ENCODE measurements at regions not wholly inside any gene's neighbourhood (a gene's known extent, or its start where the extent isn't known, plus 50 kb on each side); places are given as distances from the start of the nearest gene placed in this dataset.
"Not testable (repeated sequence)": the region's sequence is repeated elsewhere in the genome, so short reads cannot be mapped to it uniquely, and the experiment has no call there.

GRCh38 chr13:24931450-24932251 lies 164.3 kb upstream of the PABPC3 start:
- Mint-ChIP-seq H3K9me3 (ENCODE audit: unreplicated experiment) (peaks cover 12% of the 10 kb centered on the region), H3K36me3 (ENCODE audit: insufficient read depth, unreplicated experiment) (no peaks in the 10 kb centered on the region), H3K27me3 (ENCODE audit: insufficient read depth, unreplicated experiment) (no peaks in the 10 kb centered on the region), H3K4me1 (ENCODE audit: low read depth, unreplicated experiment) (peaks cover 17% of the 10 kb centered on the region), H3K4me3 (ENCODE audit: unreplicated experiment) (no peak overlapping the region), H3K27ac (ENCODE audit: unreplicated experiment) (no peak overlapping the region)
- H3K4me1 ChIP-seq, result peaks cover 17% of the 10 kb centered on the region; the same call in 1 of the 2 replicates
- H3K4me3 ChIP-seq (ENCODE audit: low read depth, low read length), result no peak overlapping the region
- H3K36me3 ChIP-seq (ENCODE audit: control insufficient read depth, insufficient read depth, low read length), result no peaks in the 10 kb centered on the region
- H3K27me3 ChIP-seq (replicated peaks; ENCODE audit: control insufficient read depth, insufficient read depth, low read length), result no peaks in the 10 kb centered on the region
- POLR2A ChIA-PET, result no interaction called here
- no peak for TF ChIP-seq CTCF (IDR thresholded peaks at IDR 0.05; ENCODE audit: insufficient read depth in 1 of 2, low read depth in 1 of 2, low read length in 1 of 2, severe bottlenecking in 1 of 2, unreplicated experiment in 1 of 2)
- no peaks in the 10 kb centered on the region for H3K9me3 ChIP-seq
- intact Hi-C loops (cut with micrococcal nuclease; ENCODE audit: unreplicated experiment), result no loop called here
- CTCF ChIA-PET, result no interaction called here
- DNase-seq, result no peak
- no TSS peak for BruUV-seq (replicated peaks)

- DNase-seq, result peak in 1 of 2 experiments; percentile 22
- peaks cover 15% of the 10 kb centered on the region; the same call in 1 of the 2 replicates for H3K4me1 ChIP-seq
- BruUV-seq (replicated peaks); H3K27me3 ChIP-seq (replicated peaks; ENCODE audit: control insufficient read depth, insufficient read depth, low read length); H3K4me3 Mint-ChIP-seq (ENCODE audit: unreplicated experiment); H3K36me3 ChIP-seq (ENCODE audit: control insufficient read depth, insufficient read depth, low read length); H3K36me3 Mint-ChIP-seq (ENCODE audit: insufficient read depth, unreplicated experiment); H3K4me3 ChIP-seq (ENCODE audit: low read depth, low read length); POLR2A ChIA-PET; H3K9me3 ChIP-seq; H3K27me3 Mint-ChIP-seq (ENCODE audit: insufficient read depth, unreplicated experiment); intact Hi-C loops (cut with micrococcal nuclease; ENCODE audit: unreplicated experiment): not testable (repeated sequence)
- Mint-ChIP-seq H3K9me3 (ENCODE audit: unreplicated experiment) (peaks cover 12% of the 10 kb centered on the region), H3K27ac (ENCODE audit: unreplicated experiment) (peak overlapping the region; percentile 35), H3K4me1 (ENCODE audit: low read depth, unreplicated experiment) (peaks cover 17% of the 10 kb centered on the region)
- CTCF ChIA-PET, result interaction anchor here (0.6 kb wide), 1 partner anchor 13 kb away, joined by 3 read pairs; no protein-coding TSS in a partner anchor
Observed at GRCh38 chr13:24933106-24934023, 162.6 kb upstream of the PABPC3 start.

- BruUV-seq (replicated peaks); H3K36me3 Mint-ChIP-seq (ENCODE audit: insufficient read depth, unreplicated experiment); intact Hi-C loops (cut with micrococcal nuclease; ENCODE audit: unreplicated experiment); H3K27me3 ChIP-seq (replicated peaks; ENCODE audit: control insufficient read depth, insufficient read depth, low read length); H3K27me3 Mint-ChIP-seq (ENCODE audit: insufficient read depth, unreplicated experiment); H3K36me3 ChIP-seq (ENCODE audit: control insufficient read depth, insufficient read depth, low read length); H3K4me3 ChIP-seq (ENCODE audit: low read depth, low read length); DNase-seq; H3K27ac Mint-ChIP-seq (ENCODE audit: unreplicated experiment); H3K4me3 Mint-ChIP-seq (ENCODE audit: unreplicated experiment); H3K9me3 ChIP-seq; POLR2A ChIA-PET: not testable (repeated sequence)
- Mint-ChIP-seq H3K9me3 (ENCODE audit: unreplicated experiment) (peaks cover 18% of the 10 kb centered on the region), H3K4me1 (ENCODE audit: low read depth, unreplicated experiment) (peaks cover 17% of the 10 kb centered on the region)
- H3K4me1 ChIP-seq, result peaks cover 15% of the 10 kb centered on the region; the same call in 1 of the 2 replicates
- CTCF ChIA-PET, result interaction anchor here (0.6 kb wide), 1 partner anchor 13 kb away, joined by 3 read pairs; no protein-coding TSS in a partner anchor
Observed at GRCh38 chr13:24934024-24934385, 161.9 kb upstream of the PABPC3 start.

GRCh38 chr13:24938966-24939365 lies 157.0 kb upstream of the PABPC3 start:
- Histone ChIP-seq H3K36me3 (ENCODE audit: control insufficient read depth, insufficient read depth, low read length) (no peaks in the 10 kb centered on the region), H3K27me3 (replicated peaks; ENCODE audit: control insufficient read depth, insufficient read depth, low read length) (no peaks in the 10 kb centered on the region), H3K9me3 (no peaks in the 10 kb centered on the region; the same call in none of the 2 replicates), H3K4me1 (peaks cover 5% of the 10 kb centered on the region; the same call in 1 of the 2 replicates), H3K4me3 (ENCODE audit: low read depth, low read length) (no peak overlapping the region)
- no TSS peak for BruUV-seq (replicated peaks)
- no peaks in the 10 kb centered on the region for H3K27me3 Mint-ChIP-seq (ENCODE audit: insufficient read depth, unreplicated experiment)
- peaks cover 6% of the 10 kb centered on the region for H3K4me1 Mint-ChIP-seq (ENCODE audit: low read depth, unreplicated experiment)
- no peak overlapping the region for H3K27ac Mint-ChIP-seq (ENCODE audit: unreplicated experiment)
- no peaks in the 10 kb centered on the region for H3K36me3 Mint-ChIP-seq (ENCODE audit: insufficient read depth, unreplicated experiment)
- CTCF ChIA-PET, result no interaction called here
- TF ChIP-seq CTCF (IDR thresholded peaks at IDR 0.05; ENCODE audit: insufficient read depth in 1 of 2, low read depth in 1 of 2, low read length in 1 of 2, severe bottlenecking in 1 of 2, unreplicated experiment in 1 of 2), result no peak
- peaks cover 22% of the 10 kb centered on the region for H3K9me3 Mint-ChIP-seq (ENCODE audit: unreplicated experiment)
- no peak overlapping the region for H3K4me3 Mint-ChIP-seq (ENCODE audit: unreplicated experiment)
- DNase-seq, result no peak
- intact Hi-C loops (cut with micrococcal nuclease; ENCODE audit: unreplicated experiment), result no loop called here
- POLR2A ChIA-PET, result no interaction called here

GRCh38 chr13:24941023-24941713 lies 154.8 kb upstream of the PABPC3 start:
- H3K4me1 ChIP-seq; H3K4me3 ChIP-seq (ENCODE audit: low read depth, low read length); CTCF ChIA-PET; DNase-seq; intact Hi-C loops (cut with micrococcal nuclease; ENCODE audit: unreplicated experiment); H3K36me3 ChIP-seq (ENCODE audit: control insufficient read depth, insufficient read depth, low read length); H3K27ac Mint-ChIP-seq (ENCODE audit: unreplicated experiment); H3K27me3 ChIP-seq (replicated peaks; ENCODE audit: control insufficient read depth, insufficient read depth, low read length); H3K4me1 Mint-ChIP-seq (ENCODE audit: low read depth, unreplicated experiment); POLR2A ChIA-PET; BruUV-seq (replicated peaks); H3K4me3 Mint-ChIP-seq (ENCODE audit: unreplicated experiment); H3K36me3 Mint-ChIP-seq (ENCODE audit: insufficient read depth, unreplicated experiment); H3K27me3 Mint-ChIP-seq (ENCODE audit: insufficient read depth, unreplicated experiment); H3K9me3 ChIP-seq: not testable (repeated sequence)
- H3K9me3 Mint-ChIP-seq (ENCODE audit: unreplicated experiment), result peaks cover 22% of the 10 kb centered on the region
